SK-N-SH (cell line): ENCODE measurements at regions not wholly inside any gene's neighbourhood (a gene's known extent, or its start where the extent isn't known, plus 50 kb on each side); places are given as distances from the start of the nearest gene placed in this dataset.

ENCODE experiments used
- CTCF ChIA-PET: fragments of 300-600, 350-600 bp; formaldehyde crosslinking; extraction: SDS; loops from one replicate; lab custom pipeline; 2021; lab: Yijun Ruan, JAX
- POLR2A ChIA-PET: fragments of 350-600 bp; sonication (Branson Sonifier 250); formaldehyde crosslinking; extraction: SDS; loops from one replicate; lab custom pipeline; 2020; ENCODE audit warnings: antibody characterized with exemption, inconsistent platforms; lab: Yijun Ruan, JAX
- DNase-seq: peaks from one replicate; pipeline ENCODE4 v3.0.0; 2012
- H2AFZ ChIP-seq: fragments of 200-600 bp; sonication (generic); 2 replicates; pipeline ENCODE4 v1.8.1; 2016; ENCODE audit warnings: antibody characterized with exemption, mild to moderate bottlenecking, low read depth
- H3F3A ChIP-seq: fragments of 200-600 bp; sonication (generic); replicated peaks from 2 replicates; pipeline ENCODE3; 2016; ENCODE audit warnings: antibody characterized with exemption, mild to moderate bottlenecking; ENCODE audit not compliant: insufficient read depth
- H3K27ac ChIP-seq, 2 experiments: fragments of 200-500 bp in 1 of 2; fragments of 200-600 bp in 1 of 2; sonication (Bioruptor generic) in 1 of 2; sonication (generic), shearing (Covaris generic) in 1 of 2; 2 replicates each; pipeline versions ENCODE4 v1.5.1 to v1.6.1; 2014 to 2016; ENCODE audit warnings: low read depth in 2 of 2, inconsistent platforms in 1 of 2, low read length in 1 of 2, mild to moderate bottlenecking in 1 of 2, mixed read lengths in 1 of 2
- H3K27me3 ChIP-seq: fragments of 200-600 bp; sonication (generic), shearing (Covaris generic); 2 replicates; pipeline ENCODE4 v1.6.1; 2016; ENCODE audit warnings: mixed run types; ENCODE audit not compliant: insufficient read depth
- H3K36me3 ChIP-seq, 2 experiments: fragments of 200-500 bp in 1 of 2; fragments of 200-600 bp in 1 of 2; sonication (Bioruptor generic) in 1 of 2; sonication (generic) in 1 of 2; replicated peaks in 1 of 2; 2 replicates each; pipeline versions ENCODE3 to v1.5.1; 2014 to 2016; ENCODE audit warnings: low read length in 1 of 2, mild to moderate bottlenecking in 1 of 2; ENCODE audit not compliant: insufficient read depth in 2 of 2, control insufficient read depth in 1 of 2
- H3K4me1 ChIP-seq, 2 experiments: fragments of 200-500 bp in 1 of 2; fragments of 200-600 bp in 1 of 2; sonication (Bioruptor generic) in 1 of 2; sonication (generic), shearing (Covaris generic) in 1 of 2; 2 replicates each; pipeline versions ENCODE4 v1.5.1 to v1.6.1; 2014 to 2016; ENCODE audit warnings: low read depth in 1 of 2, low read length in 1 of 2, mixed run types in 1 of 2; ENCODE audit not compliant: insufficient read depth in 2 of 2, control insufficient read depth in 1 of 2
- H3K4me2 ChIP-seq: fragments of 200-600 bp; sonication (generic), shearing (Covaris generic); 2 replicates; pipeline ENCODE4 v1.6.1; 2017; ENCODE audit warnings: mixed run types
- H3K4me3 ChIP-seq, 2 experiments: fragments of 200-500 bp in 1 of 2; fragments of 200-600 bp in 1 of 2; sonication (Bioruptor generic) in 1 of 2; sonication (generic), shearing (Covaris generic) in 1 of 2; 2 replicates each; pipeline versions ENCODE4 v1.5.1 to v1.8.1; 2014 to 2016; ENCODE audit warnings: low read depth in 2 of 2, inconsistent platforms in 1 of 2, low read length in 1 of 2, mild to moderate bottlenecking in 1 of 2, mixed read lengths in 1 of 2, moderate library complexity in 1 of 2
- H3K79me2 ChIP-seq: fragments of 200-600 bp; sonication (generic); 2 replicates; pipeline ENCODE4 v1.8.1; 2017; ENCODE audit warnings: mild to moderate bottlenecking; ENCODE audit not compliant: insufficient read depth
- H3K9ac ChIP-seq: fragments of 200-600 bp; sonication (generic); 2 replicates; pipeline ENCODE4 v1.6.1; 2017; ENCODE audit warnings: mixed run types
- H3K9me2 ChIP-seq: fragments of 200-600 bp; sonication (generic); 2 replicates; pipeline ENCODE4 v1.6.1; 2017; ENCODE audit warnings: mixed run types
- H3K9me3 ChIP-seq: fragments of 200-600 bp; sonication (generic); 2 replicates; pipeline ENCODE4 v1.6.1; 2017; ENCODE audit warnings: mixed run types, mild to moderate bottlenecking, moderate library complexity
- H4K20me1 ChIP-seq: fragments of 200-600 bp; sonication (generic); 2 replicates; pipeline ENCODE4 v1.6.1; 2017; ENCODE audit warnings: mild to moderate bottlenecking, mixed run types; ENCODE audit not compliant: insufficient read depth
- CHD2 ChIP-seq: fragments of 150-350 bp; IDR thresholded peaks from 2 replicates; pipeline ENCODE4 v1.6.1; 2018; ENCODE audit warnings: low read length; ENCODE audit not compliant: partially characterized antibody
- ELF1 ChIP-seq: IDR thresholded peaks from 2 replicates; pipeline ENCODE4 v1.4.0; 2012
- FOXM1 ChIP-seq: IDR thresholded peaks from 2 replicates; pipeline ENCODE4 v1.4.0; 2012; ENCODE audit warnings: low read depth, mild to moderate bottlenecking
- JUND ChIP-seq: IDR thresholded peaks from 2 replicates; pipeline ENCODE4 v1.4.0; 2012
- MEF2A ChIP-seq: IDR thresholded peaks from 2 replicates; pipeline ENCODE4 v1.4.0; 2012; ENCODE audit warnings: low read depth, borderline replicate concordance
- NFIC ChIP-seq: IDR thresholded peaks from 2 replicates; pipeline ENCODE4 v1.4.0; 2012; ENCODE audit warnings: borderline replicate concordance
- RAD21 ChIP-seq: IDR thresholded peaks from 2 replicates; pipeline ENCODE4 v1.6.1; 2012; ENCODE audit warnings: mild to moderate bottlenecking, low read length
- RCOR1 ChIP-seq: fragments of 150-350 bp; IDR thresholded peaks from 2 replicates; pipeline ENCODE4 v1.6.1; 2017; ENCODE audit warnings: antibody characterized with exemption, low read length
- RXRA ChIP-seq: IDR thresholded peaks from 2 replicates; pipeline ENCODE4 v1.4.0; 2012; ENCODE audit warnings: low read depth, mild to moderate bottlenecking, borderline replicate concordance
- SMC3 ChIP-seq: IDR thresholded peaks from 2 replicates; pipeline ENCODE4 v1.6.1; 2012; ENCODE audit warnings: low read depth, low read length, improper control_type of control experiment
- TAF1 ChIP-seq: IDR thresholded peaks from 2 replicates; pipeline ENCODE4 v1.6.1; 2012; ENCODE audit warnings: low read depth, mild to moderate bottlenecking, low read length, moderate library complexity, borderline replicate concordance
- YY1 ChIP-seq: IDR thresholded peaks from 2 replicates; pipeline ENCODE4 v1.4.0; 2012; ENCODE audit warnings: low read depth, mild to moderate bottlenecking
- WGBS: methylation state at CpG from one replicate; pipeline ENCODE4 v1.1.6; 2017; ENCODE audit warnings: low lambda C conversion rate; 5-methylcytosine and 5-hydroxymethylcytosine counted together
- TF ChIP-seq, protein P1 (sequence below): IDR thresholded peaks from 2 replicates; pipeline ENCODE4 v1.4.0; 2012; ENCODE audit warnings: low read depth, borderline replicate concordance
- TF ChIP-seq, protein P2 (sequence below): fragments of 200-600 bp; sonication (generic); IDR thresholded peaks from 2 replicates; pipeline ENCODE4 v1.6.1; 2017; ENCODE audit warnings: antibody characterized with exemption, mild to moderate bottlenecking, moderate library complexity
- TF ChIP-seq, protein P3 (sequence below): IDR thresholded peaks from 2 replicates; pipeline ENCODE4 v1.4.0; 2012; ENCODE audit warnings: low read depth
- TF ChIP-seq, protein P4 (sequence below): IDR thresholded peaks from 2 replicates; pipeline ENCODE4; 2012

DNA sequence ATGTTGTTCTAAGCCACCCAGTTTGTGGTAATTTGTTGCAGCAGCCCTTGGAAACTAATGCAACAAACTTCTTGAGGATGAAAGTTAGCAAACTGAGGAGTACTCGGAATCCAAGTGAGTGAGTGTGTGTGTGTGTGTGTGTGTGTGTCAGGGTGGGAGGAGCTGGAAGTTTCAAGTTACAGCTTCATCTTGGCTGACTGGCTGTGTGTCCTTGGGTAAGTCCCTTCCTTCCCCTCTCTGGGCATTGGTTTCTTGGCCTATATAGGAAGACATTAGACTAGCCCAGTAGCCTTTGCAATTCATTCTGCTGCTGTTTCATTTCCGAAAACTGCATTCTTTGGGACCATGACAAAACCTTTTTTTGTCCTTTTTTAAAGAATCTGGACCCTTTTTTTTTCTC is 157.2 kb downstream of the MELK start (continued):
- TF ChIP-seq, protein P1, sequence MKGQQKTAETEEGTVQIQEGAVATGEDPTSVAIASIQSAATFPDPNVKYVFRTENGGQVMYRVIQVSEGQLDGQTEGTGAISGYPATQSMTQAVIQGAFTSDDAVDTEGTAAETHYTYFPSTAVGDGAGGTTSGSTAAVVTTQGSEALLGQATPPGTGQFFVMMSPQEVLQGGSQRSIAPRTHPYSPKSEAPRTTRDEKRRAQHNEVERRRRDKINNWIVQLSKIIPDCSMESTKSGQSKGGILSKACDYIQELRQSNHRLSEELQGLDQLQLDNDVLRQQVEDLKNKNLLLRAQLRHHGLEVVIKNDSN = no peak
- TF ChIP-seq RXRA (no peak), JUND (no peak), CHD2 (no peak), TAF1 (no peak), RCOR1 (no peak)
- TF ChIP-seq, protein P2, sequence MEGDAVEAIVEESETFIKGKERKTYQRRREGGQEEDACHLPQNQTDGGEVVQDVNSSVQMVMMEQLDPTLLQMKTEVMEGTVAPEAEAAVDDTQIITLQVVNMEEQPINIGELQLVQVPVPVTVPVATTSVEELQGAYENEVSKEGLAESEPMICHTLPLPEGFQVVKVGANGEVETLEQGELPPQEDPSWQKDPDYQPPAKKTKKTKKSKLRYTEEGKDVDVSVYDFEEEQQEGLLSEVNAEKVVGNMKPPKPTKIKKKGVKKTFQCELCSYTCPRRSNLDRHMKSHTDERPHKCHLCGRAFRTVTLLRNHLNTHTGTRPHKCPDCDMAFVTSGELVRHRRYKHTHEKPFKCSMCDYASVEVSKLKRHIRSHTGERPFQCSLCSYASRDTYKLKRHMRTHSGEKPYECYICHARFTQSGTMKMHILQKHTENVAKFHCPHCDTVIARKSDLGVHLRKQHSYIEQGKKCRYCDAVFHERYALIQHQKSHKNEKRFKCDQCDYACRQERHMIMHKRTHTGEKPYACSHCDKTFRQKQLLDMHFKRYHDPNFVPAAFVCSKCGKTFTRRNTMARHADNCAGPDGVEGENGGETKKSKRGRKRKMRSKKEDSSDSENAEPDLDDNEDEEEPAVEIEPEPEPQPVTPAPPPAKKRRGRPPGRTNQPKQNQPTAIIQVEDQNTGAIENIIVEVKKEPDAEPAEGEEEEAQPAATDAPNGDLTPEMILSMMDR = no peak

DNA sequence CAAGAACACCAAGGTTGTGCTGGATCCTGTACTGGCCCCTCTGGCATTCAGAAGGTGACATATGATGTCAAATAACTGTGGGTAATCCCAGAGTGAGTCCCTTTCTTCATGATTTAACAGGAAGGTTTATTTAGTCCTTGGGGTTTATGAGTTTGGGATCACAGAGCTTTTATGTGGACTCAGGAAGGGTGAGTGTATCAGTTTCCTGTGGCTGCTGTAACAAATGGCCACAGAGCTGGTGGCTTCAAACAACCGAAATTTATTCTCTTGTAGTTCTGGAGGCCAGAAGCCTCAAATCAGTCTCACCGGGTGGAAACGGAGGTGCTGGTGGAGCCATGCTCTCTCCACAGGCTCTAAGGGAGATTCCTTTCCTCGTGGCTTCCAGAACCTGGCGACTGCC is 157.7 kb downstream of the MELK start:
- Histone ChIP-seq H3K9me3 (no peaks in the 10 kb centered on the region), H3K79me2 (no peaks in the 10 kb centered on the region), H3K27ac (no peak overlapping the region), H4K20me1 (no peaks in the 10 kb centered on the region), H3F3A (no peaks in the 10 kb centered on the region), H3K9ac (no peak overlapping the region), H3K27me3 (no peaks in the 10 kb centered on the region), H3K9me2 (no peaks in the 10 kb centered on the region), H3K4me3 (no peak overlapping the region), H2AFZ (no peak overlapping the region)
- POLR2A ChIA-PET = no interaction called here
- CTCF ChIA-PET = interaction anchor here (0.8 to 7.3 kb wide), 3 partner anchors 27 to 175 kb away, joined by 3 to 150 read pairs (median 30); no protein-coding TSS in a partner anchor
- 66% methylated on average over 5 of the region's 5 CpGs for WGBS
- TF ChIP-seq RCOR1 (no peak), RAD21 (no peak), YY1 (no peak), NFIC (no peak), FOXM1 (no peak), ELF1 (no peak), RXRA (no peak), SMC3 (no peak), MEF2A (no peak)
- TF ChIP-seq, protein P3, sequence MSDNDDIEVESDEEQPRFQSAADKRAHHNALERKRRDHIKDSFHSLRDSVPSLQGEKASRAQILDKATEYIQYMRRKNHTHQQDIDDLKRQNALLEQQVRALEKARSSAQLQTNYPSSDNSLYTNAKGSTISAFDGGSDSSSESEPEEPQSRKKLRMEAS = no peak
- TF ChIP-seq, protein P4, sequence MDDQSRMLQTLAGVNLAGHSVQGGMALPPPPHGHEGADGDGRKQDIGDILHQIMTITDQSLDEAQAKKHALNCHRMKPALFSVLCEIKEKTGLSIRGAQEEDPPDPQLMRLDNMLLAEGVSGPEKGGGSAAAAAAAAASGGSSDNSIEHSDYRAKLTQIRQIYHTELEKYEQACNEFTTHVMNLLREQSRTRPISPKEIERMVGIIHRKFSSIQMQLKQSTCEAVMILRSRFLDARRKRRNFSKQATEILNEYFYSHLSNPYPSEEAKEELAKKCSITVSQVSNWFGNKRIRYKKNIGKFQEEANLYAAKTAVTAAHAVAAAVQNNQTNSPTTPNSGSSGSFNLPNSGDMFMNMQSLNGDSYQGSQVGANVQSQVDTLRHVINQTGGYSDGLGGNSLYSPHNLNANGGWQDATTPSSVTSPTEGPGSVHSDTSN = no peak
- TF ChIP-seq, all 33 proteins: peak for 0
- Histone ChIP-seq H3K36me3 (no peaks in the 10 kb centered on the region), H3K4me1 (no peaks in the 10 kb centered on the region), H3K4me2 (no peak overlapping the region)
- no peak for DNase-seq
